NCI-H82 (cell line): ENCODE measurements at regions not wholly inside any gene's neighbourhood (a gene's known extent, or its start where the extent isn't known, plus 50 kb on each side); places are given as distances from the start of the nearest gene placed in this dataset.

ENCODE experiments used
- DNase-seq: peaks from one replicate; lab custom pipeline; 2025; lab: John Stamatoyannopoulos, UW

- no peak for DNase-seq
These were observed 617.1 kb downstream of the SQOR start for GRCh38 chr15:46251903-46252302.

GRCh38 chr15:46258056-46258455, 623.2 kb downstream of the SQOR start:
- DNase-seq = no peak

GRCh38 chr15:46260937-46261336, 626.1 kb downstream of the SQOR start:
- peak; percentile 59 for DNase-seq

DNA sequence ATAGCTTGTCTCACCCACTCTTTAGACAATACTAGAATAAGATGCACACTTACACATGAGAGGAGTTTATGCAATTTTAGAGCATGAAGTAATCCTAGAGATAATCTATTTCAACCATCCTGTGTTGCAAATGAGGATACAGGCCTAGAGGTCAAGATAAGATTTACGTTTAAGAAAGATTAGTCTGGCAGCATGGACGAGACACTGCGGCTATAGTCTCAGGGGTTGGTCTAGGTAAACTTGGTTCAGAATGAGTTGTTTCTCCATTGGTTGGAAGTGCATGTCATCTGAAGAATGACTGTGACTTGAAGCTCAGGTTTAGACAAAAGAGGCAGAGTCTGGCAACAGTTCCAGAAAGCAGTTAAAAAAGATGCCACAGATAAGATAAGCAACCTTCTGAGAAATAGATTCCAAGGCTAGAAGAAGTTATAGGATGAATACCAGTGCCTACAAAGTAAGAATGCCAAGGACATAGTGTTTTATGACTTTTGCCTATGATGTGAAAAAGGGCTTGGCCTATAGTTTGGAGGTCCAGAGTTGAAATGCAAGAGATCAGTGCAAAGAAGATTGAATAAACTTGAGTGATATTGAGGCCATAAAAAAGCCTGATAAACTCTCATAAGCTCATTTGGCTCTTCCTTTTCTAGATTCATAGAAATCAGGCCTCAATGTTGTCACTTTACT, 631.0 kb downstream of the SQOR start:
- DNase-seq = peak; percentile 90

GRCh38 chr15:46266661-46267060, 631.8 kb downstream of the SQOR start:
- peak; percentile 98 for DNase-seq

- DNase-seq = no peak
These were observed 635.8 kb downstream of the SQOR start for GRCh38 chr15:46270481-46271147.

DNA sequence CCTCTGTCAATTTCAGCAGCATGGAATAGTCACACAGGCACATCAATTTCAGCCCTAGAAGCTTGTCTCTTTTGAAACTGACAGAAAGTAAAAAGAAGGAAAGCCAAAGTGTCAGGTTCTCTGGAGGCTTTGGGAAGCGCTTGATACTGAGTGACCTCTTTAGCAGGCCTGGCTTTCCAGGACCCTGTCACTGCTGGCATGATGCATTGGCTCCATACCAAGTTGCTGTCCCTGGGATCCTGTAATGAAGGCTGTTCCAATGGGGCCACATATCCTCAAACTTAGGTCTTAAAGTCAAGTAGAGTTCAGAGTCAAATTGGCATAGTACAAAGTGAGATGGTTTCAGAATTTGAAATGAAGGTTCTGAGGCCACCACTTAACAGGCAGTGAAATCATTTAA, 640.9 kb downstream of the SQOR start:
- no peak for DNase-seq

DNA sequence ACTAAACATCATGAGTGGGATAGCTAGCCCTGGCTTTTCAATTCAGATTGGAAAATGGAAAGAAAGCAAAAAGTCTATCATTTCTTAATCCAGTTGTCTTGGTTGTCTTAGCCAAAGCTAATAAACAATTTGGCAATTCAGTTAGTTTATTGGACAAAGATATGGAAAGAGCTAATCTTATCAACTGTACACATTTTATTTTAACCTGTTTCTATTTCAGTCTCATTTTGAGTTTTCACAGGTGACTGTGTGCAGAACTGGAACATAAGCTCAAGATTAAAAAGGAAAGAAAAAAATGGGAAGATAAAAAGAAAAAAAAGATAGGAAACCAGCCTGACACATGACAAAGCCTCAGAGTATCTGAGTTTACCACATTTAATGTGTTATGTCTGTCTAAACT, 642.6 kb downstream of the SQOR start:
- DNase-seq = no peak

GRCh38 chr15:46278062-46278461, 643.2 kb downstream of the SQOR start:
- peak; percentile 99 for DNase-seq

- peak; percentile 92 for DNase-seq
These were observed 643.8 kb downstream of the SQOR start for GRCh38 chr15:46278486-46279090.

GRCh38 chr15:46280762-46281542, 646.1 kb downstream of the SQOR start:
- DNase-seq = peak; percentile 91

DNA sequence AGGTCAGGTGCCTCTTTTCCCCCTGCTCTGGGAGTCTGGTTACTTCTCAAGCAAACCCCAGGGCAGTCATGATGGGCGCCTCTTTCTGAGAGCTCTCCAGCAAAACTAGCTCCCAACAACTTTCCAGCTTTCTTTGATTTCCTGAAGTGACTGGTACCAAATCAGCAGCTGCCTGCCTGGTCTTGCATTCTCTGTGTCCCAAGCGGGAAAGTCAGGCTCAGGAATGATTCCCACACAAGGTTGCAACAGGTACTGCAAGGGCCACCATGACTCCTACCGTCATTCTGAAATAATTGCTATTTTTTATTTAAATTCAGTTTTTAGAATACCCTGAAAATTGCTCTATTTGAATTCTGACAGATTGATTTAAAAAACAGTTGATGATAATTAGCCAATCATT, 658.7 kb downstream of the SQOR start:
- DNase-seq = no peak

DNA sequence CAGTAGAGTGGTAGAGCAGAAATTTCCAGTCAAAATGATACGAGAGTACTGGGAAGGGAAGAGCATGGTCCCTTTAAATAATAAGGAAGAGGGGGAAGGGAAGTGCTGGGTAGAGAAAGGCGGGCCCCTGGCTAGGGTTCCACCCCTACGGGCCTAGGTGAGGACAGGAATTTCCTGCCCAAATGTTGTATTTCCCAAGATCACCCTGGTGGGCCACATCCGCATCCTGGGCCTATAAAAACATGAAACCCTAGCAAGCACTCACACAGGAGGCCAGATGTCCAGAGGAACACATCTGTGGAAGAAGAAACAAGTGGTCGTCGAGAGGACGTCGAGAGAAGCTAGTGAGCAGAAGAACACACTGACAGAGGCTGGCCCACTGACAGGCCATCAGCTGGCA, 661.2 kb downstream of the SQOR start:
- DNase-seq = no peak

- no peak for DNase-seq
These were observed 662.0 kb downstream of the SQOR start for GRCh38 chr15:46296797-46297196.

DNA sequence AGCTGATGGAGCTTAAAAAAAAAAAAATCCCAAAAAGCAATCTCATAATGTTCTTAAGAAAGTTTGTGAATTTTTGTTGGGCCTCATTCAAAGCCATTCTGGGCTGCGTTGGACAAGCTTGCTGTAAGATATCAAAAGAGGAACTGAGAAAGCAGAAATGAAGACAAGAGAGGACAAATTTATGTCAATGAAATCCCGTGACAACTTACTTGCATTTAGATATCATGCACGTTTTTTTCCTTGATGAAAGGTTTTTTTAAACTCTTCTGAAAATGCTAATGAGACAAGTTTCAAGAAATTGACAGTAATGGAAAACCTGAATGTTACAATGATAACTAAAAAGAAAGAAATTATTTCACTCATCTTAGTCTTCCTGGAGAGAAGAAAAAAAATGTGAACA, 662.9 kb downstream of the SQOR start:
- DNase-seq = no peak

DNA sequence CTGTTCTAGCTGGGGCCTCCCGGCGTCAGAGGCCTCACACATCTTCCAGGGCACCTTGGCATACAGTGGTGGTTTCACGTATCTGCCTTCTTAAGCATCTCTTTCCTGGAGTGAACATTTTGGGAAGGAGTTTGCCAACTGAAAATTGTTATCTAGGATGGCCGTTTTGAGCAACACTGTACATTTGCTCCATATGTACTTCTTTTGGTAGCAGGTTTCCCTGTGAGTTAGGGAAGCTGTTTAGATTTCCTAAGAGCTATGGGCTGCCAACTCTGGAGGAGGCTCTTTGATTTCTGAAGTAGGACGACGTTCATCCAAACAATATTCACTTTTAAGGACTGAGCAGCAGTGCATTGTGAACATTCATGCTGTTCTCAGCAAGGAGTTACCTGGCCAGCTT, 665.9 kb downstream of the SQOR start:
- DNase-seq = no peak

GRCh38 chr15:46301291-46301690, 666.5 kb downstream of the SQOR start:
- DNase-seq = no peak

GRCh38 chr15:46301826-46302225, 667.0 kb downstream of the SQOR start:
- DNase-seq = no peak

- DNase-seq = peak; percentile 43
These were observed 669.5 kb downstream of the SQOR start for GRCh38 chr15:46304321-46304720.

- no peak for DNase-seq
These were observed 672.9 kb downstream of the SQOR start for GRCh38 chr15:46307746-46308145.

DNA sequence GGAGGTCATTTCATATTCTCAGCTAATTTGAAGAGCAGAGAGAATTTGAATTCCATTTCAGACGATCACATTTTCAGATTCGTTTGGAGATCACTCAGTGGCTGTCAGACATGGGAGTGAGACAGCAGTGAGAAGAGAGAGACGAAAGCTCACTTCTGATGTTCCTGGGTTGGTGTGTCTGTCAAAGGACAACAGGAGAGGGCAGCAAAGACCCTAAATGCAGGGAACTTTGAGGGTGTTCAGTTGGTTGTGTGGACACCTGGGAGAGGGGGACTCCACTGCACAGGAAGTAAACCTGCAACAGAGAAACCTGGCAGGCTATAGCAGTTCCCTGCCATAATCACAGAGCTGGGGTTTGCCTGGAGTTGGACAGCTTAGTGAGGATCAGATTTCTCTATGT, 675.1 kb downstream of the SQOR start:
- DNase-seq = peak; percentile 67

- peak; percentile 93 for DNase-seq
These were observed 677.4 kb downstream of the SQOR start for GRCh38 chr15:46312133-46312740.
